ENCODE measurements at regions not wholly inside any gene's neighbourhood (a gene's known extent, or its start where the extent isn't known, plus 50 kb on each side); places are given as distances from the start of the nearest gene placed in this dataset.
"Not testable (repeated sequence)": the region's sequence is repeated elsewhere in the genome, so short reads cannot be mapped to it uniquely, and the experiment has no call there.

GRCh38 chr1:166692346-166692745 is 146.9 kb upstream of the POGK start:
- no peak overlapping the region for H3K4me3 ChIP-seq (ENCODE audit: low read length)
- no peaks in the 10 kb centered on the region for H3K27me3 ChIP-seq (ENCODE audit: insufficient read depth, low read length)
- H3K9me3 ChIP-seq (ENCODE audit: low read depth, low read length): no peaks in the 10 kb centered on the region
- no peaks in the 10 kb centered on the region for H3K4me1 ChIP-seq (ENCODE audit: insufficient read depth, low read length)

- Histone ChIP-seq H3K9me3 (ENCODE audit: low read depth, low read length) (no peaks in the 10 kb centered on the region), H3K4me3 (ENCODE audit: low read length) (no peak overlapping the region), H3K27me3 (ENCODE audit: insufficient read depth, low read length) (no peaks in the 10 kb centered on the region), H3K4me1 (ENCODE audit: insufficient read depth, low read length) (no peaks in the 10 kb centered on the region)
These were observed 146.1 kb upstream of the POGK start for GRCh38 chr1:166693158-166693557.

- H3K9me3 ChIP-seq (ENCODE audit: low read depth, low read length): no peaks in the 10 kb centered on the region
- H3K27me3 ChIP-seq (ENCODE audit: insufficient read depth, low read length): no peaks in the 10 kb centered on the region
- H3K4me1 ChIP-seq (ENCODE audit: insufficient read depth, low read length): no peaks in the 10 kb centered on the region
- no peak overlapping the region for H3K4me3 ChIP-seq (ENCODE audit: low read length)
These were observed 145.5 kb upstream of the POGK start for GRCh38 chr1:166693673-166694297.

- no peaks in the 10 kb centered on the region for H3K4me1 ChIP-seq (ENCODE audit: insufficient read depth, low read length)
- peaks cover 3% of the 10 kb centered on the region for H3K27me3 ChIP-seq (ENCODE audit: insufficient read depth, low read length)
- H3K4me3 ChIP-seq (ENCODE audit: low read length): no peak overlapping the region
- H3K9me3 ChIP-seq (ENCODE audit: low read depth, low read length): no peaks in the 10 kb centered on the region
These were observed 144.2 kb upstream of the POGK start for GRCh38 chr1:166695115-166695514.

- H3K4me1 ChIP-seq (ENCODE audit: insufficient read depth, low read length); H3K27me3 ChIP-seq (ENCODE audit: insufficient read depth, low read length): not testable (repeated sequence)
These were observed 143.4 kb upstream of the POGK start for GRCh38 chr1:166695834-166696233.

GRCh38 chr1:166698771-166699170 is 140.5 kb upstream of the POGK start:
- no peaks in the 10 kb centered on the region for H3K4me1 ChIP-seq (ENCODE audit: insufficient read depth, low read length)

More at GRCh38 chr1:166695834-166696233, 143.4 kb upstream of the POGK start:
- not testable (repeated sequence) for H3K9me3 ChIP-seq (ENCODE audit: low read depth, low read length); H3K4me3 ChIP-seq (ENCODE audit: low read length)

GRCh38 chr1:166699613-166700012 is 139.7 kb upstream of the POGK start:
- no peaks in the 10 kb centered on the region for H3K9me3 ChIP-seq (ENCODE audit: low read depth, low read length)
- H3K4me3 ChIP-seq (ENCODE audit: low read length): no peak overlapping the region
- no peaks in the 10 kb centered on the region for H3K4me1 ChIP-seq (ENCODE audit: insufficient read depth, low read length)
- peaks cover 7% of the 10 kb centered on the region for H3K27me3 ChIP-seq (ENCODE audit: insufficient read depth, low read length)

More at GRCh38 chr1:166698771-166699170, 140.5 kb upstream of the POGK start:
- Histone ChIP-seq H3K9me3 (ENCODE audit: low read depth, low read length) (no peaks in the 10 kb centered on the region), H3K4me3 (ENCODE audit: low read length) (no peak overlapping the region), H3K27me3 (ENCODE audit: insufficient read depth, low read length) (peaks cover 7% of the 10 kb centered on the region)

- Histone ChIP-seq H3K4me3 (ENCODE audit: low read length) (no peak overlapping the region), H3K4me1 (ENCODE audit: insufficient read depth, low read length) (no peaks in the 10 kb centered on the region), H3K27me3 (ENCODE audit: insufficient read depth, low read length) (peaks cover 10% of the 10 kb centered on the region), H3K9me3 (ENCODE audit: low read depth, low read length) (no peaks in the 10 kb centered on the region)
These were observed 138.6 kb upstream of the POGK start for GRCh38 chr1:166700696-166701095.

- Histone ChIP-seq H3K9me3 (ENCODE audit: low read depth, low read length) (no peaks in the 10 kb centered on the region), H3K4me1 (ENCODE audit: insufficient read depth, low read length) (no peaks in the 10 kb centered on the region), H3K4me3 (ENCODE audit: low read length) (no peak overlapping the region)
These were observed 137.6 kb upstream of the POGK start for GRCh38 chr1:166701603-166702100.

GRCh38 chr1:166703141-166703540 is 136.1 kb upstream of the POGK start:
- Histone ChIP-seq H3K9me3 (ENCODE audit: low read depth, low read length) (no peaks in the 10 kb centered on the region), H3K27me3 (ENCODE audit: insufficient read depth, low read length) (peaks cover 10% of the 10 kb centered on the region), H3K4me3 (ENCODE audit: low read length) (no peak overlapping the region), H3K4me1 (ENCODE audit: insufficient read depth, low read length) (no peaks in the 10 kb centered on the region)

More at GRCh38 chr1:166701603-166702100, 137.6 kb upstream of the POGK start:
- peaks cover 10% of the 10 kb centered on the region for H3K27me3 ChIP-seq (ENCODE audit: insufficient read depth, low read length)

- no peaks in the 10 kb centered on the region for H3K9me3 ChIP-seq (ENCODE audit: low read depth, low read length)
- no peaks in the 10 kb centered on the region for H3K4me1 ChIP-seq (ENCODE audit: insufficient read depth, low read length)
- H3K4me3 ChIP-seq (ENCODE audit: low read length): no peak overlapping the region
- H3K27me3 ChIP-seq (ENCODE audit: insufficient read depth, low read length): peaks cover 10% of the 10 kb centered on the region
These were observed 135.4 kb upstream of the POGK start for GRCh38 chr1:166703726-166704462.

- no peak overlapping the region for H3K4me3 ChIP-seq (ENCODE audit: low read length)
- H3K27me3 ChIP-seq (ENCODE audit: insufficient read depth, low read length): peaks cover 7% of the 10 kb centered on the region
- no peaks in the 10 kb centered on the region for H3K9me3 ChIP-seq (ENCODE audit: low read depth, low read length)
- no peaks in the 10 kb centered on the region for H3K4me1 ChIP-seq (ENCODE audit: insufficient read depth, low read length)
These were observed 133.6 kb upstream of the POGK start for GRCh38 chr1:166705376-166706289.

GRCh38 chr1:166716620-166717019 is 122.7 kb upstream of the POGK start:
- H3K4me3 ChIP-seq (ENCODE audit: low read length): no peak overlapping the region
- H3K4me1 ChIP-seq (ENCODE audit: insufficient read depth, low read length): no peaks in the 10 kb centered on the region
- peaks cover 5% of the 10 kb centered on the region for H3K9me3 ChIP-seq (ENCODE audit: low read depth, low read length)
- no peaks in the 10 kb centered on the region for H3K27me3 ChIP-seq (ENCODE audit: insufficient read depth, low read length)

- peaks cover 7% of the 10 kb centered on the region for H3K9me3 ChIP-seq (ENCODE audit: low read depth, low read length)
- H3K4me1 ChIP-seq (ENCODE audit: insufficient read depth, low read length): no peaks in the 10 kb centered on the region
- no peak overlapping the region for H3K4me3 ChIP-seq (ENCODE audit: low read length)
- no peaks in the 10 kb centered on the region for H3K27me3 ChIP-seq (ENCODE audit: insufficient read depth, low read length)
These were observed 118.1 kb upstream of the POGK start for GRCh38 chr1:166721145-166721544.
